ENCODE measurements at regions not wholly inside any gene's neighbourhood (a gene's known extent, or its start where the extent isn't known, plus 50 kb on each side); places are given as distances from the start of the nearest gene placed in this dataset.

- H3K36me3 ChIP-seq (replicated peaks): no peaks in the 10 kb centered on the region
- no peak overlapping the region for H3K4me3 ChIP-seq (ENCODE audit: low read depth, low read length)
- no peak for DNase-seq
- in situ Hi-C loops (cut with HindIII; ENCODE audit: low pct_ligation_motif_present, low sequenced_read_pairs): no loop called here
- peaks cover 2% of the 10 kb centered on the region for H3K27me3 ChIP-seq (replicated peaks)
- TF ChIP-seq CTCF (IDR thresholded peaks at IDR 0.05; ENCODE audit: low read depth, low read length, missing control alignments): no peak
- no peak overlapping the region for H3K27ac ChIP-seq
These were observed 66.0 kb upstream of the DOCK1 start for GRCh38 chr10:126839094-126839761.

GRCh38 chr10:126840576-126841135 lies 64.6 kb upstream of the DOCK1 start:
- TF ChIP-seq CTCF (IDR thresholded peaks at IDR 0.05; ENCODE audit: low read depth, low read length, missing control alignments): no peak
- Histone ChIP-seq H3K27me3 (replicated peaks) (peaks cover 2% of the 10 kb centered on the region), H3K27ac (no peak overlapping the region), H3K4me3 (ENCODE audit: low read depth, low read length) (no peak overlapping the region), H3K36me3 (replicated peaks) (no peaks in the 10 kb centered on the region)
- in situ Hi-C loops (cut with HindIII; ENCODE audit: low pct_ligation_motif_present, low sequenced_read_pairs): no loop called here
- DNase-seq: no peak

- no peak for DNase-seq
- no peaks in the 10 kb centered on the region for H3K36me3 ChIP-seq (replicated peaks)
- no peak overlapping the region for H3K27ac ChIP-seq
- no peak overlapping the region for H3K4me3 ChIP-seq (ENCODE audit: low read depth, low read length)
- in situ Hi-C loops (cut with HindIII; ENCODE audit: low pct_ligation_motif_present, low sequenced_read_pairs): no loop called here
- no peak for TF ChIP-seq CTCF (IDR thresholded peaks at IDR 0.05; ENCODE audit: low read depth, low read length, missing control alignments)
- peaks cover 2% of the 10 kb centered on the region for H3K27me3 ChIP-seq (replicated peaks)
These were observed 63.8 kb upstream of the DOCK1 start for GRCh38 chr10:126841341-126841895.

- TF ChIP-seq CTCF (IDR thresholded peaks at IDR 0.05; ENCODE audit: low read depth, low read length, missing control alignments): no peak
- no peak for DNase-seq
- Histone ChIP-seq H3K27ac (no peak overlapping the region), H3K36me3 (replicated peaks) (no peaks in the 10 kb centered on the region), H3K4me3 (ENCODE audit: low read depth, low read length) (no peak overlapping the region), H3K27me3 (replicated peaks) (peaks cover 2% of the 10 kb centered on the region)
- in situ Hi-C loops (cut with HindIII; ENCODE audit: low pct_ligation_motif_present, low sequenced_read_pairs): no loop called here
These were observed 62.9 kb upstream of the DOCK1 start for GRCh38 chr10:126842356-126842755.

GRCh38 chr10:126842836-126843235 lies 62.4 kb upstream of the DOCK1 start:
- Histone ChIP-seq H3K27me3 (replicated peaks) (peaks cover 2% of the 10 kb centered on the region), H3K4me3 (ENCODE audit: low read depth, low read length) (no peak overlapping the region), H3K27ac (no peak overlapping the region), H3K36me3 (replicated peaks) (no peaks in the 10 kb centered on the region)
- no peak for TF ChIP-seq CTCF (IDR thresholded peaks at IDR 0.05; ENCODE audit: low read depth, low read length, missing control alignments)
- in situ Hi-C loops (cut with HindIII; ENCODE audit: low pct_ligation_motif_present, low sequenced_read_pairs): no loop called here
- DNase-seq: no peak

Measured in brain microvascular endothelial cell (primary cell).